ENCODE measurements at regions not wholly inside any gene's neighbourhood (a gene's known extent, or its start where the extent isn't known, plus 50 kb on each side); places are given as distances from the start of the nearest gene placed in this dataset.

DNA sequence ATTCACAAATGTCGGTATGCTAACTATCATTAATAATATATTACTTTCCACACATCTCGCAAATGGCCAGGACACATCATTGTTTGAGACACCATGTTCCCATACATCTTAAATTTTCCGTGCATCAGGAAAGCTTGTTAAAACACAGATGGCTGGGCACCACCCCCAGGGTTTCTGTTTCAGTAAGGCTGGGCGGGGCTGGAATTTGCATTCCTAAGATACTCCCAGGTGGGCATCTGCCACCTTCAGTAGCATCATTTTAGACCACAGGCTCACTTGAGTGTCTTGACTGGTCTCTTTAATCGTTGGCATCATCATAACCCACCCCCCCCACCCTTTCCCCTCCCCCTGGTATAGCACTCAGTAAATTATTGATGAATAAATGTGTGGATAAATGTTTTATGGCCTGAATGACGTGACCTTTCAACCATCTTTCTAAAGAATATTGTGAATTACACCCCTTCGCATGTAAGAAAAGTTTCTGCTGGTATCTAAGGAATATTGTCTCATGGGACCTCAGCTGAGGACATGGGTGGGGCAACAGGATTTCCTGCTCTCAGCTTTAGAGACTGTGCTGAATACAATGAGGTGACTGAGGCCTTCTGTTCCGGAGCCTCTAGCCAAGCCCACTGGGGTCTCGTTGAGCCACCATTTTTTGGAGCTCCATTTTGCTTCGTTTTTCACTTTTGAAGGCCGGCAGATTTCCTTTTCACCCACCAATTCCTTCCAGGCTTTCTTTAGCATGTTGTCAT is 124.1 kb upstream of the NEDD9 start:
- no peak for DNase-seq

DNA sequence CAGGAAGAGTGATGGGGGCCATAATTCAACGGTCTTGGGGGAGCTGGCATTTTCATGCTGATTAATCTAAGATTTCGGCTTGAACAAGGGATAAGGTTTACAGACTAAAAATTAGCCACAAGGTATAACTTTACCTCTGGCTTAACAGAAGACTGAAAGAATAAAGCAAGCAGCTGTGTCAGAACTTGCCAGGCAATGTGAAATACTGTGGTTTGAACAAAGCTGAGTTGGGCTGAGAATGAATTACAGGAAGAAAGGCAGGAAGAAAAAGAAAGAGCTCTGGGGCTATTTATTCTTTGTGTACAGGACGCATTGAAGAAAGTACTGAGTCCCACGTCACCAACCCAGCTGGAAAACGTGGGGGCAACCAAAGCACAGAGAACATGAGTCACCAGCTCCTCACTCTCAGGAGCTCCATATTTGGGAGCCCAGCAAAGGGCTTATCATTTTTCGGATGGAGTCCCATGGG is 121.5 kb upstream of the NEDD9 start:
- DNase-seq = peak; percentile 3

DNA sequence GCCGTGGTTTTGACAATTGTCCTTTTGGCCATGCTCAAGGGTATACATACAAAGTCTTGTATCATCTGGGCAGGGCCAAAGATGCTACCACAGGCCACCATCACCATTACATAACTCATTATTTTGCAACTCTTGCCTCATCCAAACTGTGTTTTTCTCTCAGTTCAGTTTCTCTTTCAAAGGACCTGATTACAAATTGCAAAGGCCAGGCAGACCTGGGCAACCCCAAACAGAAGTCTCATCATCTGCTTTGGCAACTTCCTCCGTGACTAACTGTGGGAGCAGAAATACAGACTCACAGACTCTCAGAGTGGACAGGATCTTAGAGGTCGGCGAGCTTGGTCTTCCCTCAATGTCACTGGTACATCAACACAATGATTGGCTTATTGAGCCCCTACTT is 117.8 kb upstream of the NEDD9 start:
- no peak for DNase-seq

DNA sequence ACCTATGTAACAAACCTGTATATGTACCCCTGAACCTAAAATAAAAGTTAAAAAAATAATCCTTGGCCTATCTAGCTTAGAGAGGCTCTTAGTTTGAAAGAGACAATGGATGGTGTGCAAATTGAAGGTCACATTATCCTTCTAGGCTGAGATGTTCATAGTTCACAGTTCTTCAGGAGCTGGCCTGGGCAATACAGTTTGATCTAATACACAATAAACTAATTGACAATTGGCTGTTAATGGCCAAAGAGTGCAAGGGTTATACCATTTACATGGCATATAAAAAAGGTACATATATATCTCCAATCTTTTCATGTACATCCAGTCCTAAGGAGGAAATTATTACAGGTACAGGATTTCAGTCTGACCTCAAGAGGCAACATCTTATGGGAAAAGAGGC is 117.4 kb upstream of the NEDD9 start:
- no peak for DNase-seq

GRCh38 chr6:11346516-11346915 is 114.0 kb upstream of the NEDD9 start:
- DNase-seq = no peak

DNA sequence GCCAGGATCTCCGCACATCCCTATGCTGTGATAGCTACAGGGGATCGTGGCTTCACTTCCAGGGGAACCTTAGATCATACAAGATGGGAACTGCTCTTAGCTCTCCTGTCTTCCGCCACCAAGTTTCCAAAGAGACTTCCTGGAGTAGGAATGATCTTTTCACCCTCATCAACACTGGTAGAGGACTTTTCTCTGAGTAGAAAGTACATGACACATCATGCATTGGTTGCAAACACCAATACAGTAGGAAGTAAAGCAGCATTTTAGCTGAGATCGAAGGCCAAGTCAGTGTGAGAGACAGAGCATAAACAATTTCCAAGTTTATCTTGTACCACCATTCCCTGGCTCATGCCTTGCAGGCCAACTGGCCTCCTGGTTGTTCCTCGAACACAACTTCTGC is 113.1 kb upstream of the NEDD9 start:
- DNase-seq = no peak

- no peak for DNase-seq
These were observed 111.7 kb upstream of the NEDD9 start for GRCh38 chr6:11343963-11344723.

DNA sequence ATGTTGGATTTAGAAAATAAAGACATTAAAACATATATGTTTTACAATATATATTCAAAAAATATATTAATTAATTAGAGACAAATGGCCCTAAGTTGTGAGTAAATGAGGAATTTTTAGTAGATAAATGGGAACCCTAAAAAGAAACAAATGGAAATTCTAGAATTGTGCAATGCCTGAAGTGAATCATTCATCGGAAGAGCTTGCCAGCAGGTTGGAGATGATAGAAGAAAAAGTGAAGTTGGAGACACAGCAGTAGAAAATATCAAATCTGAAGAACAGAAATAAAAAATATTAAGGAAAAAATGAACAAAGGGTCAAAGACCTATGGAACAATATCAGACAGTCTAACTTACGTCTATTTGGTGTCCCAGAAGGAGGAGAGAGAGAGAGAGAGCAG is 109.4 kb upstream of the NEDD9 start:
- no peak for DNase-seq

DNA sequence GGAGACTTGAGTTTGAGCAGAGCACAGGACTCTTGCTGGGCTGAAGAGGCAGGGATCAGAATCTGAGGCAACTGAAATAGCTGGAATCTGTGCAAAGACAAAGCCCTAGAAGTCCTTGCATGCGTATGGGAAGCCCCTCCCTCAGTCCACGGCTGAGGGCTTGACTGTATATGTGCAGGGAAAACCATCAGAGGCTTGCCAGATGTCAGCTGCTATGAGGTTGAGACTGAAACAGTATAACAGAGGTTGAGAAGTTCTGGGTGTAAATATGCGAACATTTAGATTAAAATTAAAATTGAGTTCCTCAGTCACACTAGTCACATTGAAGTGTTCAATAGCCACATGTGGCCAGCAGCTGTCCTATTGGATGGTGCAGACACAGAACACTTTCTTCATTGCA is 108.8 kb upstream of the NEDD9 start:
- no peak for DNase-seq

DNA sequence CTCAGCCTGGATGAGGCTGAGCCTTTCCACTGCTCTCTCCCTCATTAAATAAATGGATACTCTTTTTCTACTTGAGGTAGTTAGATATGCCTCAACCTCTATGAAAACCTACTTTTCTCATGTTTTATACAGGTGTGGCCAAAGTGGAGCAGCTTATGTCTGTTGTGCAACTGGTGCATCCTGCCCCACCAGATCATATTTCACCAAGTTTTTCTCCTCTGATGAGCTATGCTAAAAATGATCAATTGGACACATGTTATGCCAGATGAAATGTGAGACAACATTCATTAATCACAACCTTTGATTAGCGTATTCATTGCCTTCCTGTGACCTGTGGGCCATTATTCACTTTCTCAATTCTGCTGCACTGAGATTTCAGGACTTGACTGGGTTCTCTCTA is 106.9 kb upstream of the NEDD9 start:
- no peak for DNase-seq

- DNase-seq = no peak
These were observed 104.8 kb upstream of the NEDD9 start for GRCh38 chr6:11337306-11337705.

DNA sequence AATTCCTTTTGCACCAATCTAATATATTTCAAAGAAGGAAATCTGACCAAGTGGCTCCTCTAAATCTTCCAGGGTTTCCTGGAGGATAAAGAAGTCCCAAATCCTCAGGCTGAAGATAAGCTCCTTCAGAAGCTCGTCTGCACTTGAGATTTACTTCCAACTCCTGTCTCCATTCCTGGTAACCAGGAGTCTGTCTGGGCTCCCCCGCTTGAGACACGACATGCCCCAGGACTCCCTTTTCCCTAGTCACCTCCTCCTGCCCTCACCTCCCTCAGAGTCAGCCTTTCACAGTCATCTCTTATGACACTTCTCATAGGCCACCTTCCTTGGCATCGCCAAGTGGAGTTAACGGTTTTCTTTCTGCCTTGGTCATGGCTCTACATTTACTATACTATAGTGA is 103.4 kb upstream of the NEDD9 start:
- DNase-seq = no peak

GRCh38 chr6:11333132-11333849 is 100.8 kb upstream of the NEDD9 start:
- DNase-seq = no peak

- DNase-seq = no peak
These were observed 100.0 kb upstream of the NEDD9 start for GRCh38 chr6:11332463-11332862.

GRCh38 chr6:11331111-11331510 is 98.6 kb upstream of the NEDD9 start:
- no peak for DNase-seq

DNA sequence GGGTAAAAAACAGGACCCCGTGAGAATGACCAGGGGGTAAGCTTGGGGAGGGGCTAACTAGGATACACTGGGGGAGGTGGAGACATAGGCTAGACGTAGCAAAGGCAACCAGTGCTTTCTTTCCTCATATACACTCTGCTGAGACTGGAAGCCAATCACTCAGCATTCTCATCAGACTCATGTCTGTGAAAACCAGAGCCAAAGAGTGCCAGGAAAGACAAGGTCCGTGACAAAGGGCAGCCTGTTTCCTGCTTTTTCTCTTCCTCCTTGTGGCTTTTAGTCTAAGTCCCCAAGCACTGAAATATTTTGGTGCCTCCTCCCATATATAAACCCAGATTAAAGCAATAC is 97.9 kb upstream of the NEDD9 start:
- DNase-seq = no peak

DNA sequence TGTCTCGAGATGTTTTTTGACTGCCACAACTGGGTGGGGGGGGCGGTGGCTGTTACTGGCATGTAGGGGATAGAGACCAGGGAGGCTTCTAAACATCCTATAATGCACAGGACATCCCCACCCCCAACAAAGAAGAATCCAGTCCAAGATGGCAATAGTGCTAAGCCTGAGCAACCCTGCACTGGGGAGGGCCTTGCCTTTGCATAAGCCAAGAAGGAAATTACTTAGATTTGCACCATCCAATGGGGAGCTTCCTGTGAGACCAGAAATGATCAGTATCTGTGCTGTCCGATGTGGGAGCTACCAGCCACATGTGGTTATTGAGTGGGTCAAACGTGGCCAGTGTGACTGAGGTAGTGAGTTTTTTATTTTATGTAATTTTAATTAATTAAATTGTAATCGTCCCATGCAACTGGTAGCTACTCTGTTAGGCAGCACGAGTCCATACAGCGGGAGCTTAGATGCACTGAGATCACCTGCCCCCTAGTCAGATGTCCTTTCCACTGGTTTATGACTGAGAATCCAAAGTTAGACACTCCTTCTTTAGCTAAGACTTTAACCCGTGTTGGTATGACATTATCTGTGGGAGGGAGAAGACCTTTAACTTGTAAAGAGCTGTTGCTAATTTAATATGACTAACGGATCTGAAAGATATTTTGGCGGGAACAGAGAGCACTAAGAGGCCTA is 97.4 kb upstream of the NEDD9 start:
- no peak for DNase-seq

DNA sequence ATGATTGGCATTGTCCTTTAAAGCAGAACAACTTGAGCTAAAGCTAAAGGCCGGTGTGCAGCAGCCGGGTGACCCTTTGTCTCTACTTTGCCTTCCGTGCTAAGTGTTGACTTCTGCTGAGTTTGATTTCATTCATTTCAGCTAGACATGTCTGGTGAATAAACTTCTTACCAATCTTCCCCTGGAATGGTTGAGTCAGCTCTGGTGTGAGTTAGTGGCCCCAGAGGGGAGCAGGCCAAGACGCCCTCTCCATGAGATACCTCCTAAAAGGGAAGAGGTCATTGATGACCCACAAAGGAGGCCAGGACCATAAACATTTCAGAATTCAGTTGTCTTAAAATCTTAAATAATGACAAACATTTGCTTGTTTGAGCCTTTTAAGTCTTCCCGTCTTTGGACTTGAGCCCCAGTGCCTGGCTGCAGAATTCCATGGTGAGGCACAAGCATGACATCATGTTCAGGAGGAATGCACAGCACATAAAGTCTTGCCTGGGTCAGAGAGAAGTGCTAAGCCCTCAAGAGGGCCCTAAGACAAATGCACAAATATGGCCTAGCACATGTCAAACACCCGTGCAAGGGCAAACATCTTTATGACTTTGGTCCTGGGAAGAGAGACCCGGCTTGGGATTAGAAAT is 96.3 kb upstream of the NEDD9 start:
- DNase-seq = no peak

DNA sequence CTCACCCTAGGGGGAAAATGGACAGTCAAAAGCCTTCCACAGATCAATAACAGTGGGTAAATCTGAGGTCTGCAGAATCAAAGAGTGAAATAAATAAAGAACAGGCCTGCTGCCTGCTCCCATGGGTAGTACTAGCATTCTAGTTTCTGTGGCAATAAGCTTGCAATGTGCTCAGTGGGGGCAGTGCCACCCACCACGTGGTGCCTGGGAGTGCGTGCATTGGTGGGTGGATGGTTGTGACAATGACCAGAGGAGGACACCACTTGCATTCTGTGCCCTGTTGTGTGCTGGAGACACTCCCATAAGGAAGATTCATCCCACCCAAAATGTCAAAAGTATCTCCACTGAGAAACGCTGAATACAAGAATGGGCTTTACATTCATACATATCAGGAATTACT is 95.5 kb upstream of the NEDD9 start:
- no peak for DNase-seq

GRCh38 chr6:11326116-11326515 is 93.6 kb upstream of the NEDD9 start:
- DNase-seq = no peak

- DNase-seq = no peak
These were observed 92.1 kb upstream of the NEDD9 start for GRCh38 chr6:11324453-11325015.

GRCh38 chr6:11323666-11324452 is 91.4 kb upstream of the NEDD9 start:
- DNase-seq = no peak

Data from T-helper 9 cell (primary cell).